ENCODE measurements at regions not wholly inside any gene's neighbourhood (a gene's known extent, or its start where the extent isn't known, plus 50 kb on each side); places are given as distances from the start of the nearest gene placed in this dataset.

DNA sequence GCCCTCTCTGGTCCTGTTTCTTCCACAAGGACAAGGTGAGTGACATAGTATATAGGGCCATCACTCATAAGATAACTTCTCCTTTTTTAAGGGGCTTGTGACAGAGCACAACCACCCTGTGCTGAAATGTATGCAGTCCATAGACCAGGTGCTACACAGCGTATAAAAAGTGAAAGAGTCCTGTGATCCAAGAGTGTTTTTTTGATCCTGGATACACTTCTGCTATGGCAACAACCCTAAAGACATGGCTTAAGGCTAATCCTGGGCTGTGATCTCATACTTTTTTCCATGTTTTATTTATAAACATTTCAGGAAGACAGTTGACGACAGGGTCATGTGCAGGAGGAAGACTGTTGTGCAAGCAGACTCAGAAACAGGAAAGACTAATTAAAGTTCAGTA lies 400.5 kb upstream of the TCF4 start:
- ChIA-PET CTCF (ENCODE audit: low intra/inter-chr PET ratio) (no interaction called here), POLR2A (no interaction called here)
- WGBS (ENCODE audit: insufficient coverage, low coverage, missing lambda C conversion rate), result 30% methylated on average over 2 of the region's 2 CpGs
- in situ Hi-C loops (cut with MboI), result no loop called here
- peak; percentile 23 for FAIRE-seq
- H3K27me3 ChIP-seq (ENCODE audit: control insufficient read depth in 2 of 2, insufficient read depth in 2 of 2, low read length in 2 of 2), result no peaks in the 10 kb centered on the region
- H3K9ac ChIP-seq (ENCODE audit: insufficient read depth in 1 of 2, low read depth in 2 of 2, low read length in 2 of 2), result no peak overlapping the region
- BruUV-seq (replicated peaks), result no TSS peak
- peaks cover 2% of the 10 kb centered on the region; the same call in 1 of the 2 replicates for H3K9me3 ChIP-seq (replicated peaks; ENCODE audit: control insufficient read depth, insufficient read depth, low read depth, low read length)
- no peaks in the 10 kb centered on the region for H3K9me1 ChIP-seq (ENCODE audit: control insufficient read depth, insufficient read depth, low read length)
- peaks cover 0 to under 1% of the 10 kb centered on the region in 2 experiments; a peak in 1 of 5 replicates for H3K4me1 ChIP-seq (replicated peaks in 1 of 2; ENCODE audit: control insufficient read depth in 2 of 2, insufficient read depth in 2 of 2, low read length in 2 of 2)
- intact Hi-C loops (cut with micrococcal nuclease), result no loop called here
- H4K20me1 ChIP-seq (replicated peaks; ENCODE audit: control insufficient read depth, insufficient read depth, low read length), result no peaks in the 10 kb centered on the region
- no peak for DNase-seq (ENCODE audit: extremely low read depth in 1 of 4, low spot score in 3 of 4)
- H3K79me2 ChIP-seq (ENCODE audit: control insufficient read depth, insufficient read depth, low read length), result no peaks in the 10 kb centered on the region
- ATAC-seq, result peak; percentile 65; the same call in 2 of the 3 replicates
- H3K4me2 ChIP-seq (ENCODE audit: insufficient read depth, low read length), result no peak overlapping the region
- no peaks in the 10 kb centered on the region for H3K36me3 ChIP-seq (ENCODE audit: control insufficient read depth, insufficient read depth, low read length)
- peak overlapping the region; percentile 44; the same call in 1 of the 2 replicates for H2AFZ ChIP-seq (ENCODE audit: low read depth, low read length)
- H3K4me3 ChIP-seq, result no peak overlapping the region
- H3K27ac ChIP-seq (ENCODE audit: extremely low read depth, low read depth, low read length), result peak overlapping the region; percentile 36; the same call in 1 of the 3 replicates
- TF ChIP-seq PHF8 (IDR thresholded peaks at IDR 0.05; ENCODE audit: borderline replicate concordance, low read length), result no peak
- TF ChIP-seq RB1 (IDR thresholded peaks at IDR 0.05; ENCODE audit: low read depth), result no peak
- TF ChIP-seq PRMT5 (CRISPR knock-in tag; IDR thresholded peaks at IDR 0.05), result no peak
- no peak for TF ChIP-seq CREM (IDR thresholded peaks at IDR 0.05; ENCODE audit: low read depth)
- peak; percentile 27 for TF ChIP-seq RFX1 (IDR thresholded peaks at IDR 0.05)
- TF ChIP-seq RFX7 (CRISPR knock-in tag; IDR thresholded peaks at IDR 0.05), result no peak
- TF ChIP-seq CREBBP (IDR thresholded peaks at IDR 0.05; ENCODE audit: low read depth, low read length), result no peak
- TF ChIP-seq, protein P1, sequence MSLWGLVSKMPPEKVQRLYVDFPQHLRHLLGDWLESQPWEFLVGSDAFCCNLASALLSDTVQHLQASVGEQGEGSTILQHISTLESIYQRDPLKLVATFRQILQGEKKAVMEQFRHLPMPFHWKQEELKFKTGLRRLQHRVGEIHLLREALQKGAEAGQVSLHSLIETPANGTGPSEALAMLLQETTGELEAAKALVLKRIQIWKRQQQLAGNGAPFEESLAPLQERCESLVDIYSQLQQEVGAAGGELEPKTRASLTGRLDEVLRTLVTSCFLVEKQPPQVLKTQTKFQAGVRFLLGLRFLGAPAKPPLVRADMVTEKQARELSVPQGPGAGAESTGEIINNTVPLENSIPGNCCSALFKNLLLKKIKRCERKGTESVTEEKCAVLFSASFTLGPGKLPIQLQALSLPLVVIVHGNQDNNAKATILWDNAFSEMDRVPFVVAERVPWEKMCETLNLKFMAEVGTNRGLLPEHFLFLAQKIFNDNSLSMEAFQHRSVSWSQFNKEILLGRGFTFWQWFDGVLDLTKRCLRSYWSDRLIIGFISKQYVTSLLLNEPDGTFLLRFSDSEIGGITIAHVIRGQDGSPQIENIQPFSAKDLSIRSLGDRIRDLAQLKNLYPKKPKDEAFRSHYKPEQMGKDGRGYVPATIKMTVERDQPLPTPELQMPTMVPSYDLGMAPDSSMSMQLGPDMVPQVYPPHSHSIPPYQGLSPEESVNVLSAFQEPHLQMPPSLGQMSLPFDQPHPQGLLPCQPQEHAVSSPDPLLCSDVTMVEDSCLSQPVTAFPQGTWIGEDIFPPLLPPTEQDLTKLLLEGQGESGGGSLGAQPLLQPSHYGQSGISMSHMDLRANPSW (CRISPR knock-in tag; IDR thresholded peaks at IDR 0.05), result no peak
- TF ChIP-seq, protein P2, sequence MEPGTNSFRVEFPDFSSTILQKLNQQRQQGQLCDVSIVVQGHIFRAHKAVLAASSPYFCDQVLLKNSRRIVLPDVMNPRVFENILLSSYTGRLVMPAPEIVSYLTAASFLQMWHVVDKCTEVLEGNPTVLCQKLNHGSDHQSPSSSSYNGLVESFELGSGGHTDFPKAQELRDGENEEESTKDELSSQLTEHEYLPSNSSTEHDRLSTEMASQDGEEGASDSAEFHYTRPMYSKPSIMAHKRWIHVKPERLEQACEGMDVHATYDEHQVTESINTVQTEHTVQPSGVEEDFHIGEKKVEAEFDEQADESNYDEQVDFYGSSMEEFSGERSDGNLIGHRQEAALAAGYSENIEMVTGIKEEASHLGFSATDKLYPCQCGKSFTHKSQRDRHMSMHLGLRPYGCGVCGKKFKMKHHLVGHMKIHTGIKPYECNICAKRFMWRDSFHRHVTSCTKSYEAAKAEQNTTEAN (CRISPR knock-in tag; IDR thresholded peaks at IDR 0.05), result no peak
- TF ChIP-seq SNIP1 (IDR thresholded peaks at IDR 0.05; ENCODE audit: low read depth), result no peak
- no peak for TF ChIP-seq ZKSCAN1 (IDR thresholded peaks at IDR 0.05; ENCODE audit: low read depth, low read length)
- TF ChIP-seq DMBX1 (CRISPR knock-in tag; IDR thresholded peaks at IDR 0.05; ENCODE audit: borderline replicate concordance), result no peak
